GM21390 (cell line): ENCODE measurements at regions not wholly inside any gene's neighbourhood (a gene's known extent, or its start where the extent isn't known, plus 50 kb on each side); places are given as distances from the start of the nearest gene placed in this dataset.
A peak's percentile ranks its signal among the peaks of the same experiment; 100 is the strongest.

ENCODE experiments used
- ATAC-seq: cut with Tn5 transposase; IDR thresholded peaks from one replicate; pipeline ENCODE4 v1.9.1; 2021; ENCODE audit not compliant: unreplicated experiment

DNA sequence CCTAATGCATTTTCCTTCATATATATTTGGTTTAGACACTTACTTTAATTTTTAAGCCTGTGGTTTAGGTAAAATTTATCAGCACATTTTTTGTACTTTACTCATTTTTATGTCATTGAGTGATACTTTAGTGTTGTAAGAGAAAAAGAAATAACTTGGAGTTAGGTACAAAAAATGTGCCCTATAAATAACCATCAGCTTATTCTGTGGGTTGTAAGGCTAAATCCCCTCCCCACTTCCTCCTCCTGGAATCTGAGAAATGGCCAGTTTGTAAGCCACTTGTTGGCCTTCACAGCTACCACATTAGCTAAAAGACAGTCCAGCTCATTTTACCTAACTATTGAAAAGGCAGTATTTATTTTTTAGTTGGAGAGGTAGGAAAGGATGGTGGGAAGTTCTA is 576.3 kb downstream of the PKHD1 start:
- no peak for ATAC-seq

DNA sequence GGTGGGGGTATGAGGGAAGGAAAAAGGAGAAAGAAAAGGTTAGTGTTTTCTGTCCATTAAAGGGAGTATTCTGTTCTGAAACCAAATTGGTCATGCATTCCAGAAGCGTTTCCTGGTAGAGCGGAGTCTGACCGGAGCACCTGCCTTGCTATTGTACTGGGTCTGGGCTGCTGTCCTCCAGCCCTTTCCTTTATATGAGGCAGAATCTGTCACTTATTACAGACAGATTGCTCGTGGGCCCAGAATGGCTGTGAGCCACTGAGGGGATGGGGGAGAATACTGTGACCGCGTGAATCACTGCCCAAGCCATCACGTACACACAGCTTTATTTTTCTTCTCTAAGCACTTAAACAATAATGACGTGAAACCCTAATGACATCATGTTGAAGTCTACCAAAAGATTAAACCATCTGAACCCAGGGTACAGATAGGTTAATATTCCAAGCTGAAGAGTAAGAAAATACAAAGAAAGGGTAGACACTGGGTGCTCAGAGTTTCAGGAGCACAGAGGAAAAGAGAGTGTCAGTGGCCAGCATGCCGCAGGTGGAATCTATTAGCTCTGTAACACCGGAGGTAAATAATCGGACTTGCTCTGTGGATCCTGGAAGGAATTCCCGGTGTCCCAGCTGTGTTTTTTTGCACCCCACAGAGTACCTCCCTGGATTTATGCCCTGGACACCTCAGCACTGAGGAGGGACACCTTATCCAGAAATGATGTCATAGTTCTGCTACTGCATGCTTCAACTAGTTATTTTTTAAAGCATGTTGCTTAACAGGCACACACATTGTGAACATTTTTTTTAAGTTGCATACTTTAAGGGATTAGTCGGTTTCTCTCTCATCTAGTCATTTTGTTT is 573.3 kb downstream of the PKHD1 start:
- no peak for ATAC-seq

DNA sequence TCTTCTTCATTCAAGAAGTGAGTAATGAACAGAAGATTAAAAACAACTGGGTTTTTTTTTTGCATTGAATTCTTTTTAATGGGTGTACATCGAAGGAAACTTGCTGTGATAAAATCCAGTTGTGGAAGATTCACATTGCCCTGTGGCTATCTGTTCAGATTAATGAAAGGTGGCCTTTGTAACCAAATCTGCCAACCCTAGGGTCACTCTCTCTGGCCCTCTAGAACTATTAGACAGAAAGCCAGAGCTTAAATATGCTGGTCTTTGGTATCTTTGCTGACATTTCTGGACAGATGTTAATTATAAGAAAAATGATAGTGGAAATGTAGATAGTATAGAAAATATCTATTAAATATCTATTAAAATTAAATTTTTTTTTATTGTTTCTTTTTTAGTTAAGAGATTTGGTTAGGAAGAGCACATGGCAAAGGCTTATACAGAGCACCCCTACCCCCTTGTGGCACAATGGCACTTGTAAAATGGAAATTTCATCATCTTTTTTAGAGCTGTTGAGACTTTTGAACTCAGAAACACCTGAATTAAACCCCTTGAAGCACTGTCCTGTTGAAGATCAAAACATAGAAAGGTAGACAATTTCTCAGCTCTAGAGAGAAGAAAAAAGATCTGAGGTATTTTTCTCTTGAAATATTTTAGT is 572.5 kb downstream of the PKHD1 start:
- ATAC-seq, result no peak

DNA sequence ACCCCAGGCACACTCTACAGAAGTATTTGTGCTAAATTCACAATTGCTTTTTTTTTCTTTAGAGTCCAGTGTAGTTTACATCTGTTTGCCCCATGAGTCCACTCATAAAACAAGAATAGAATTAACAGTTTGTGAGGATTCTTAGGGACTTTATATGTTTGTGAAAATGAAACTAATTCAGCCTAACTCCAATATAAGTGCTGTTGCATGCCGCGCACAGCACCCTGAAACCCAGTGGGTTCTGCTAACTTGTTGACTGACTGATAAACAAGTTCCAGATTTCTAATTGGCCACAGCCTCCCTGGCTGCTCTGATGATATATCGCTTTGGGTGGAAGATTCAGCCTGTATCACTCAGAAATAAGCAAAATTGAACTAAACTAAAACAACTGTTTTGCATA is 561.4 kb downstream of the PKHD1 start:
- ATAC-seq, result no peak

DNA sequence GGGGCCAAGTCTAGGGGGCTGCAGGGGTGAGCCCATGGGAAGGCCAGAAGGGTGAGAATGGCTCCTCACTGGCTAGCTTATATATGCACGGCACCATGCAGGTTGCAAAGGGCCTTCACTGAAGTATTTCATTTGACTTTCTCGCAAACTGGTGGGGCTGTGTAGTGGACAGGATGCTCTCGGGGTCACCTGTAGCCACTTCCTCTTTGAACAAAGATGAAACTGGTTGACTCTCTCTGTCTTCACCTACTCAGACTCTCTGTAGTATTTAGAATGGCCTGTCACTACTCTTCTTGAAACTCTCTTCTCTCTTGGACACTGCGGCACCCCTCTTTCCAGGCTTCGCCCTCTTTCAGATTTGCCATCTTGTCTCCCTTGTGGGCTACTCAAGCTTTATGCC is 560.5 kb downstream of the PKHD1 start:
- ATAC-seq, result no peak

DNA sequence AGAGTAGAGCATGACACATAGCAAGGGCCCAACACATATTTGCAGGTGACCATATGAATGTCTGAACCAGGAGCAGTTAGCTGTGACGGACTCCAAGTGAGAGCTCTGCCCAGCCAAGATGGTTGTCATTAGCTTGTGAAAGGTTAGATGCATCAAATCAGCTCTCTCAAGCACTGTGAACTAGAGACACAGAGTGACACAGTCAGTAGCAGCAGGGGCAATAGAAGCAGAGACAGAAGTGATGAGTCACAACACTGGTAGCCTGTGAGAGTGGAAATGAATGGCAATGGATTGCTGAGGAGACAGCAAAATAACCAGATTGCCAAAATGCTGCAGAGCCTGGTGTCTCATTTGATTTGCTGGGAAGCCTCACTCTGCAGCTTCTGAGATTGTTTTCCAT is 558.9 kb downstream of the PKHD1 start:
- ATAC-seq, result no peak

DNA sequence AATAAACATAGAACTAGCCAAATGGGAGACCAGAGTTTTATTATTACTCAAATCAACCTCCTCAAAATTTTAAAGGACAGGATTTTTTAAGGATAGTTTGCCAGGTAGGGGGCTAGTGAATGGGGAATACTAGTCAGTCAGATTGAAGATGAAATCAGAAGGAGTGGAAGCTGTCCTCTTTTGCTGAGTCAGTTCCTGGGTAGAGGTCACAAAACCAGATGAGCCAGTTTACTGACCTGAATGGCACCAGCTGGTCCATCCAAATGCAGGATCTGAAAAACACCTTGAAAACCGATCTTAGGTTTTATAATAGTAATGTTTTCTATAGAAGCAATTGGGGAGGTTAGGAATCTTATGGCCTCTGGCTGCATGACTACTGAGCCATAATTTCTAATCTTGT is 558.2 kb downstream of the PKHD1 start:
- no peak for ATAC-seq

DNA sequence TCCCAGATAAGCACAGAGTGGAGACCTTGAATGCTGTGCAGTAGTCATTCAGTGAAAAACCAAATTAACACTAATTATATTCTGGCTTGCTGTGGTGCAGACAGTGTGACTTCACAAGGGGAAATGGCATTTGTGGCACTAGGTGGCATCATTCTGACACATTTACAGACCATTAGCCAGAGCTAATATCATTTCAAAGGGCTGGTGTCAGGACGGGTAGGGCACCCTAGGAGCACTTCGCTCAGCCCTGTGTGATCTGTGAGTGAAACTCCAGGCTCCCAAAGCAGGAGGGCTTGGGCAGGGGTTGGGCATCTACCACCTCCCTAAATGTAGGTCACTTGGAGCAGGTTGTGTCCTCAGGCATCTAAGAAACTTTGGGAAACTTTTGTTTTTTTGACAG is 555.8 kb downstream of the PKHD1 start:
- ATAC-seq, result no peak

DNA sequence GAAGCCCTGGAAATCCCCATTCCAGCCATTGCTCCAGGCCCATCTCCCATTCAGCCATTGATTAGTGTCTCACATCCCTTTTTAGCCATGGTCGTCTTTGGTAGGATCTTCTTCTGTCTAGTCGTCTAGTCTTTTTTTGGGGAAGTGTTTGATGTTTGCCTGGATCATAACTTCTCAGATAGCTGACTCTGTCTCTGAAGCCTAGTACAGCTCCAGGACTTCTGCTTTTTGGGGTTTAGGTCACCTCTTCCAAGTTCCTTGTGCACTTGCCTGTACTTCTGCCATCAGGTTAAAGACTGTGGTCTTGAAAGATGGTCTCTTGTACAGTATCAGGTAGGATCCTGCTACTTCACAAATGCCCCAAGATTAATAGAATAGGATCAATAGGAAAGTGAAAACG is 553.5 kb downstream of the PKHD1 start:
- no peak for ATAC-seq

DNA sequence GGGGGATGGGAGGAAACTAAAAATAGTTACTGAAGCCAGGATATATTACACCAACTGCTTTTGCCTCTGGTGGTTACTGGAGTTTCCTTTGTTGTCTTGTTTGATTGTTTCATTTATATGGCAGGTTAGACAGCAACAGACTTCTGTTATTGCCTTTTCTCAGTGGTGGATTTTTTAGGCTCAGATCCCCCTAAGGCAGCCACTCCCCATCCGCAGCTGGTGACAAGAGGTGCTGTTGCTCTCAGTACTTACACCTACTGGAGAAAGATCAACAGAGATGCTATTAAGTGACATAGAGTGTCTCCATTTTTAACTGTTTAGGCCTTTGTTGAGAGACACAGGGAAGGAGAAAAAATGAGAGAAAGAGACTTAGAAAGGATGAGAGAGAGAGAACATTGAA is 552.1 kb downstream of the PKHD1 start:
- no peak for ATAC-seq

DNA sequence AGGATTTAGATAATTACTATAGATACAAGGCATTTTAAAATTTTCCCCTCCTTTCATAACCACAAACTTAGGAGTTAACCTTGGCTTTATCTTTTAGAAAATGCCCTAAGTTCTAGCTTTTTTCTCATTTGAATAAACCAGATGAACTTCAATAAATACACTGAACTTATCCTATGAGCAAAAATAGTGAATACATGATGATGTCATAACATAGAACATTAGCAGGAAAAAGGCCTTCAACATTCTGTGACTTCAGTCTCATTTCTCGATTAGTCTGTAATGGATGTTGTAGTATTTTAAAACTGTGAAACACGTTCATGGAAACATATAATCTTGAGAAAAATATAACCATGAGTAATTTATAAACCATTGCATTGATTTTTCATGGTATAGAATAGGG is 550.7 kb downstream of the PKHD1 start:
- no peak for ATAC-seq

DNA sequence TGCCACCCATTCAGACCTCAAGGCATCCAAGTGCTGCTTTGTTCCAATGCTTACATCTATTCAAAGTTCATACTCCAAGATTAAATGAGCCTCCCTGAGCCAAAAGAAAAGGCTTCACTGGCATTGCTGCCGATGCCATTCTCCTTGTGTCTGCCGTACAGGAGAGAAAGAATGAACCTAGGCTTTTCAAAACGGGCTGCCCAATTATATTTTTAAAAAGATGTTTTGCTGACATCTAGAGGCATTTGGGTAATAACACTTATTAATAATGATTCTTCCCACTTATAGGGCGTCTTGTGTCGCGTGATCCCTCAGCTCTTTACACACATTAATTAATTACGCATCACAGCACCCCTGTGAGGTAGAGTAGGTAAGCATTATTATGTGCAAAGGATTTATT is 545.6 kb downstream of the PKHD1 start:
- no peak for ATAC-seq

DNA sequence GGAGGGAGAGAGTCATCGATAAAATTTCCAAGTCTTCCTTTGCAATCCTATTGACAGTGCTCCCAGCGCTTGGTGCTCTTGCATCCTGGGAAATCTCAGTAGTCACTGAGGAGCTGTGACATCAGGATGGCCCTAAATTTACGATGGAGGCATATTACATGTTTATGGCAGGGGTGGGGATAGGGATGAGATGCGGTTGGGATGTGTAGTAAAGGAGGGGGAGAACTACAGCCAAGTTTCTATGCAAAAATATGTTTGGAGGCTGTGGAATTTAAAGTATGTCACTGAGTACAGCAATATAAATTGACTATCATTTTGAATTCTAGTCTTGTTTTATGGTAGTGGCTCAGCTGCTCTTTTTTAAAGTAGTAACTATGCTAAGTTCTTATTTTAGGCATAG is 544.9 kb downstream of the PKHD1 start:
- no peak for ATAC-seq

DNA sequence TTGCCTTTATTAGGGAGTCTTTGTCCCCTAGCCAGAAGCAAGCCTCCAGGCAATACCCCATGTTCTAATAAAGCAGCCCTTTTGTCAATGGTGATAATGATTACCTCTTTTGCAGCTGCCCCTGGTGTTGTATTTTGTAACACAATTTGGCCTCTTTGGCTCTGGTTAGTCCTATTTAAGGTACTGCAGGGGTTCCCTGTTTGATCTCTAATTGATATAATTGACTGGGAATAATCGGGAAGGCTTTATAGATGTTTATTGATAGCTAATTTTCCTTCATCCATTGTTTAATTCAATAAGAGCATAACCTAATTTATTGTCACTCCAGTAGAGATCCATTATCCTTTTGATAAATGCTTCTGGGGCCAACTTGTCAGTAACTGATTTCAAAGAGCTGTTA is 537.2 kb downstream of the PKHD1 start:
- no peak for ATAC-seq

DNA sequence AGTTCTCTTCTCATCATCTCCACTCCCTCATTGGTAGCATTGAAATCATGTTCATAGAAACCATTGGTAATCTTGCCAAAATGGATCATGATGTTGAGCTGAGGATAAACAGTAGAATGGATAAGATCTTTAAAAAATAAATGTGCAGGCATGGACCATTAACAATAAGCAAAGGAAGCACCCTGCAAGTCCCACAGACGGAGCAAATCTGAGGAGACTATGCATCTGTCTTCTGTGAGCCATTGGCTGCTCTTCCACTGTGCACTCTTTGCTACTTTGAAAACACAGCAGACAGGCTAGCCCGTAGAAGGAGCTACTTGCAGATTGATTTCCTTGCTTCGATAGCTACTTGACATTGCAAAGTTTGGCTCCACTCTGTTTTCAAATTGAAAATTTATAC is 535.0 kb downstream of the PKHD1 start:
- ATAC-seq, result no peak

DNA sequence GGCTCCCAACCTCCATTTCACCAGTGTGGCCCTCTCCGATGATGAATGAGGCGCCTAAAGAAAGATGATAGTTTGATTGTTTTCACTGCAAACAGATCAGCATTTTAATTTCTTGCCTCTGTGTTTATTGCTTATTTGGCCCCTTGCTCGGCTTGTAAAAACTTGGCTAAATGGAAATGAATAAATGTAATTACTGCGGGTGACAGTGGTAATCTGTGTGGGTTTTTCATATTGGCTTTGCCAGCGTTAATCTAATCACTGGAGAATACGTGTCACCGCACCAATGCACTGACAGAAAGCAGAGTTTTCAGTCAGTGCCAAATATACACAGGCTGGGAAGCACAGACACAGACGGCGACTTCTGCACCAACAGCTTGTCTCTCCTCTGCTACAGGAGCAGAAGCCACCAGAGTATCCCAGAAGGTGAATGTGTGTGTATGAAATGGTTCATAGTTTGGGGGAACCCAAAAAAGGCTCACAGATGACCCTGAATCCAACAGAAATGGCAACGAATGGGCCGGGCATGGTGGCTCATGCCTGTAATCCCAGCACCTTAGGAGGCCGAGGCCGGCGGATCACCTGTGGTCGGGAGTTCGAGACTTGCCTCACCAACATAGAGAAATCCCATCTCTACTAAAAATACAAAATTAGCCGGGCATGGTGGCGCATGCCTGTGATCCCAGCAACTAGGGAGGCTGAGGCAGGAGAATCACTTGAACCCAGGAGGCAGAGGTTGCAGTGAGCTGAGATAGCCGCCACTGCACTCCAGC is 534.0 kb downstream of the PKHD1 start:
- no peak for ATAC-seq

DNA sequence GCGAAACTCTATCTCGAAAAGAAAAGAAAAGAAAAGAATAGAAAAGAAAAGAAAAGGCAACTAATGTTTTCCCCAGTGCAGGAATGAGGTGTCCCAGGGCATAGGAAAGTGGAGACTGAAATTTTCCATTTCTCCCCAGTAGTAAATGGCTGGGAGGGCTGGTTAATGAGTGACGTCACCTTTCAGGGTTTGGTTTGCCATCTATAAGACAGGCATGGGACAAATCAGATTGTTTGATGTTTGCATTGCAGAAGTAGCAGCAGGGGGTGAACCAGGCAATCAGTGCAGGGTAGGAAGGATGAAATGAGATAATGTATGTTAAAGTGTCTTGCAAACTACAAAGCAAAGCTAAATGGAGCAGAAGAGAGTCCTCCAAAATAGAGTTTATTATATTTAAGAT is 533.4 kb downstream of the PKHD1 start:
- no peak for ATAC-seq

DNA sequence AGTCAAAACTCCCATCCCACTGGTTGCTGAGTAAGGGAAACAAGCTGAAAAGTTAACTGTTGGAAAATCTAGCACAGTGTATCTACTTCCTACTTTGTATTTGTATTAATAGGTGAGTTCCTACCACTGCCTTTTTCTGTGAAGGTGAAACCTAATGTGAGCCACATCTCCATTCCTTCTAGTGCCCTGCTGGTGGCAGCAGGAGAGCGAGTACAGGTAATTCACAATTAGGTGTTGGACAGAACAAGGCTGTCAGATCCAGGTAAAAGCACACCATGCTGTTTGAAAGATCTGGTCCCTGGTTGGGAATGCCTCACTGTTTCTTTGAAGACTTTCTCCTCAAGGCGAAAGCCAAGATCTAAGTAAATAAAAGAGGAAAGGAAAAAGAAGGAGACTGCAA is 528.4 kb downstream of the PKHD1 start:
- ATAC-seq, result no peak

DNA sequence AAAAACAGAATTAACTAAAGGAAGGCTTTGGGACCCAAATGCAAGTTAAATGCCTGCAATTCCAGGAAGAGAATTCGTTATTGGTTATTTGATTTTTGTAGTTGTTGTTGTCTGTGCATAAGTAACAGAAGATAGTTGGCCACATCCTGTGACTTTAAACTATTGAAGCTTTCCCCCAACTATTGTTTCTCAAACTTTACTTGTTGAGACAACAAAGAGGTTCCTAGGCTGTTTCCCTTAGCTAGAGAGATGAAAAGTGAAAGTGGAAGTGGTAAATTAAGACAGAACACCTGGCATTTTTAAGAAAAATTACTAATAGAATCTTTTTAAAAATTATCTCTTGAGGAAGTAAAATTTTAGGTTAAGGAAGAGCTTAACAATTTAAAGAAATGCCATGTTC is 525.2 kb downstream of the PKHD1 start:
- ATAC-seq, result peak; percentile 92
